ENCODE measurements at regions not wholly inside any gene's neighbourhood (a gene's known extent, or its start where the extent isn't known, plus 50 kb on each side); places are given as distances from the start of the nearest gene placed in this dataset.

GRCh38 chr18:41058351-41059125, 896.5 kb upstream of the PIK3C3 start:
- TF ChIP-seq TARDBP (IDR thresholded peaks at IDR 0.05) = no peak
- TF ChIP-seq SP1 (IDR thresholded peaks at IDR 0.05) = no peak
- no peak for TF ChIP-seq FOXK2 (IDR thresholded peaks at IDR 0.05)
- TF ChIP-seq BHLHE40 (IDR thresholded peaks at IDR 0.05; ENCODE audit: borderline replicate concordance) = no peak
- TF ChIP-seq L3MBTL2 (conservative IDR thresholded peaks at IDR 0.05) = no peak
- TF ChIP-seq CTBP1 (IDR thresholded peaks at IDR 0.05; ENCODE audit: borderline replicate concordance) = no peak
- no peak for TF ChIP-seq ELF4 (IDR thresholded peaks at IDR 0.05)
- TF ChIP-seq HDGF (IDR thresholded peaks at IDR 0.05; ENCODE audit: borderline replicate concordance) = no peak
- no peak for TF ChIP-seq ARNT (IDR thresholded peaks at IDR 0.05)
- TF ChIP-seq SUZ12 (IDR thresholded peaks at IDR 0.05) = no peak
- TF ChIP-seq ZNF384 (IDR thresholded peaks at IDR 0.05) = no peak
- no peak for TF ChIP-seq PKNOX1 (IDR thresholded peaks at IDR 0.05)
- TF ChIP-seq NFRKB (IDR thresholded peaks at IDR 0.05) = no peak

Data from HEK293T (cell line).